ENCODE measurements at regions not wholly inside any gene's neighbourhood (a gene's known extent, or its start where the extent isn't known, plus 50 kb on each side); places are given as distances from the start of the nearest gene placed in this dataset.
"Not testable (repeated sequence)": the region's sequence is repeated elsewhere in the genome, so short reads cannot be mapped to it uniquely, and the experiment has no call there.

GRCh38 chr10:3877211-3878000, 92.4 kb upstream of the KLF6 start:
- no peak overlapping the region for H3K4me3 Mint-ChIP-seq (ENCODE audit: unreplicated experiment)
- DNase-seq (ENCODE audit: low spot score) = no peak
- H3K36me3 Mint-ChIP-seq (ENCODE audit: low read depth) = no peaks in the 10 kb centered on the region
- peak overlapping the region; percentile 63 for H3K27ac Mint-ChIP-seq (ENCODE audit: unreplicated experiment)
- H3K27me3 Mint-ChIP-seq (ENCODE audit: low read depth) = no peaks in the 10 kb centered on the region
- TF ChIP-seq, protein P1, sequence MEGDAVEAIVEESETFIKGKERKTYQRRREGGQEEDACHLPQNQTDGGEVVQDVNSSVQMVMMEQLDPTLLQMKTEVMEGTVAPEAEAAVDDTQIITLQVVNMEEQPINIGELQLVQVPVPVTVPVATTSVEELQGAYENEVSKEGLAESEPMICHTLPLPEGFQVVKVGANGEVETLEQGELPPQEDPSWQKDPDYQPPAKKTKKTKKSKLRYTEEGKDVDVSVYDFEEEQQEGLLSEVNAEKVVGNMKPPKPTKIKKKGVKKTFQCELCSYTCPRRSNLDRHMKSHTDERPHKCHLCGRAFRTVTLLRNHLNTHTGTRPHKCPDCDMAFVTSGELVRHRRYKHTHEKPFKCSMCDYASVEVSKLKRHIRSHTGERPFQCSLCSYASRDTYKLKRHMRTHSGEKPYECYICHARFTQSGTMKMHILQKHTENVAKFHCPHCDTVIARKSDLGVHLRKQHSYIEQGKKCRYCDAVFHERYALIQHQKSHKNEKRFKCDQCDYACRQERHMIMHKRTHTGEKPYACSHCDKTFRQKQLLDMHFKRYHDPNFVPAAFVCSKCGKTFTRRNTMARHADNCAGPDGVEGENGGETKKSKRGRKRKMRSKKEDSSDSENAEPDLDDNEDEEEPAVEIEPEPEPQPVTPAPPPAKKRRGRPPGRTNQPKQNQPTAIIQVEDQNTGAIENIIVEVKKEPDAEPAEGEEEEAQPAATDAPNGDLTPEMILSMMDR (IDR thresholded peaks at IDR 0.05) = peak; percentile 24
- no peaks in the 10 kb centered on the region for H3K9me3 Mint-ChIP-seq (ENCODE audit: low read depth)
- peaks cover 40% of the 10 kb centered on the region for H3K4me1 Mint-ChIP-seq (ENCODE audit: low read depth)

- Mint-ChIP-seq H3K4me1 (ENCODE audit: low read depth) (peaks cover 43% of the 10 kb centered on the region), H3K27ac (ENCODE audit: unreplicated experiment) (no peak overlapping the region), H3K27me3 (ENCODE audit: low read depth) (no peaks in the 10 kb centered on the region), H3K9me3 (ENCODE audit: low read depth) (no peaks in the 10 kb centered on the region), H3K4me3 (ENCODE audit: unreplicated experiment) (no peak overlapping the region), H3K36me3 (ENCODE audit: low read depth) (no peaks in the 10 kb centered on the region)
- DNase-seq (ENCODE audit: low spot score) = no peak
- TF ChIP-seq, protein P1 (IDR thresholded peaks at IDR 0.05) = no peak
Observed at GRCh38 chr10:3876350-3876962, 91.4 kb upstream of the KLF6 start.

- H3K4me3 Mint-ChIP-seq (ENCODE audit: unreplicated experiment) = no peak overlapping the region
- peaks cover 43% of the 10 kb centered on the region for H3K4me1 Mint-ChIP-seq (ENCODE audit: low read depth)
- H3K9me3 Mint-ChIP-seq (ENCODE audit: low read depth) = no peaks in the 10 kb centered on the region
- H3K36me3 Mint-ChIP-seq (ENCODE audit: low read depth) = no peaks in the 10 kb centered on the region
- TF ChIP-seq, protein P1 (IDR thresholded peaks at IDR 0.05) = no peak
- H3K27ac Mint-ChIP-seq (ENCODE audit: unreplicated experiment) = peak overlapping the region; percentile 36
- DNase-seq (ENCODE audit: low spot score) = no peak
- no peaks in the 10 kb centered on the region for H3K27me3 Mint-ChIP-seq (ENCODE audit: low read depth)
Observed at GRCh38 chr10:3875842-3876235, 90.8 kb upstream of the KLF6 start.

DNA sequence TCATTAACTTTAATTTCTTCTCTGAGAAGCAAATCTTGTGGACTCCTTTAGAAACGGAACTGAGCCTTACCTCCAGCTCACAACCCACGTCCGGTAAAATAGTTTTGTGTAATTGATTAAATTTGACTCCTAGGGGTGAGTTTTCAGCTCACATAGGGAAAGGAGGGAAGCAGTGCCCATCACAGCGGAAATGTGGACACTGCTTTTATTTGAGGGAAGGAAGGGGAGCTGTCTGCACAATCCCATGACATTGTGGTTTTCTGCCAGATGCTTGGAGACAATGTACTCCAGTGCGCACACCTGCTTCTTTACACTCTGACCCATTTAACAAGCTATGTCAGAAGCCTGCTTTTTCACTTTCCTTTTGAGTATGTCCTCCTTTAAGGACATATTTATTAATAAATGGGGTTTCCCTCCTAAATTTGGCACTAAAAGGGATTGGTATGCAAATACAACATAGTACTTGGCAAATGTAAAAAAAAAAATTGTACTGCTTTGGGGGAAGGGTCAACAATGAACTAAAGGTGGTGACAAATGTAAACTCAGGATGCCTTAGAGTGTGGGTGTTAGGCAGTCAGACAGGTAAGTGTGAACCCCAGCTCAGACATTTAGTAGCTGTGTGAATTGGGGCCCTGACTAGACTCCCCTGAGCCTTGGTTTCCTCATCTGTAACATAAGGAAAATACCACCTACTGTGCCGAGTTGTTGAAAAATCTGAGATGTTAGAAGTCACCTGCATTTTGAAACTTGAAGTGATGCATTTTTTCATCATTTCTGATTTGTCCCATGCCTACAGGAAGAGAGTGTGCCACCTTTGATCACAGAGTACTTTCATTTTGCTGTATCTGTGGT, 90.2 kb upstream of the KLF6 start:
- H3K4me1 Mint-ChIP-seq (ENCODE audit: low read depth) = peaks cover 42% of the 10 kb centered on the region
- H3K27ac Mint-ChIP-seq (ENCODE audit: unreplicated experiment) = peak overlapping the region; percentile 12

DNA sequence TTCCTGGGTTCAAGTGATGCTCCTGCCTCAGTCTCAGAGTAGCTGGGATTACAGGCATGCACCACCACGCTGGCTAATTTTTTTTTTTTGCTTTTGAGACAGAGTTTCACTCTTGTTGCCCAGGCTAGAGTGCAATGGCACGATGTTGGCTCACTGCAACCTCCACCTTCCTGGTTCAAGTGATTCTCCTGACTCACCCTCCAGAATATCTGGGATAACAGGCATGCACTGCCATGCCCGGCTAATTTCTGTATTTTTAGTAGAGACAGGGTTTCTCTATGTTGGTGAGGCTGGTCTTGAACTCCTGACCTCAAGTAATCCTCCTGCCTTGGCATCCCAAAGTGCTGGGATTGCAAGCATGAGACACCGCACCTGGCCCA, 89.6 kb upstream of the KLF6 start:
- not testable (repeated sequence) for H3K4me3 Mint-ChIP-seq (ENCODE audit: unreplicated experiment); H3K27me3 Mint-ChIP-seq (ENCODE audit: low read depth); H3K36me3 Mint-ChIP-seq (ENCODE audit: low read depth); DNase-seq (ENCODE audit: low spot score); H3K9me3 Mint-ChIP-seq (ENCODE audit: low read depth)
- Mint-ChIP-seq H3K27ac (ENCODE audit: unreplicated experiment) (peak overlapping the region; percentile 12), H3K4me1 (ENCODE audit: low read depth) (peaks cover 42% of the 10 kb centered on the region)

More for the DNA sequence above, 90.2 kb upstream of the KLF6 start:
- H3K27me3 Mint-ChIP-seq (ENCODE audit: low read depth) = no peaks in the 10 kb centered on the region
- no peak for DNase-seq (ENCODE audit: low spot score)
- no peaks in the 10 kb centered on the region for H3K9me3 Mint-ChIP-seq (ENCODE audit: low read depth)
- H3K36me3 Mint-ChIP-seq (ENCODE audit: low read depth) = no peaks in the 10 kb centered on the region
- TF ChIP-seq, protein P1 (IDR thresholded peaks at IDR 0.05) = no peak
- no peak overlapping the region for H3K4me3 Mint-ChIP-seq (ENCODE audit: unreplicated experiment)

All from chondrocyte (in vitro differentiated cells).